Hindlimb muscle (tissue), 1 donor: ENCODE measurements at regions not wholly inside any gene's neighbourhood (a gene's known extent, or its start where the extent isn't known, plus 50 kb on each side); places are given as distances from the start of the nearest gene placed in this dataset.
"Not testable (repeated sequence)": the region's sequence is repeated elsewhere in the genome, so short reads cannot be mapped to it uniquely, and the experiment has no call there.

ENCODE experiments used
- DNase-seq: peaks from one replicate; pipeline ENCODE4 v3.0.0-alpha.2; 2013

DNA sequence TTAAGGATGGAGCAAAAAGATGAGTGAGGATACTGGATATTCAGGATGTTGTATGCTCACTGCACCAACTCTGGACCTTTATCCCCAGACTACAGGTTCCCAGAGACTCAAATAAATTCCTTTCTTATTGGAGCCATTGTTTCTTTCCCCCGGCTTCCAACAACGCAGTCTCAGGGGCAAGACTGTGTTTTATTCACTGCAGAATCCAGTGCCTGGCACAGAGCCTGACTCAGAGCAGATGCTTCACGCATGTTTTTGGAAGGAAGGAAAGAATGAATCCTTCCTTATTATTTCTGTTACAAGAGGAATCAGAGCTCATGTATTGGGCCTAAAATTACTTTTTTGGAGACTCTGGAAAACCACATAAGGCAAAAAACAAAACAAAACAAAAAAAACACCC lies 96.0 kb upstream of the VGLL4 start:
- DNase-seq, result peak; percentile 87

DNA sequence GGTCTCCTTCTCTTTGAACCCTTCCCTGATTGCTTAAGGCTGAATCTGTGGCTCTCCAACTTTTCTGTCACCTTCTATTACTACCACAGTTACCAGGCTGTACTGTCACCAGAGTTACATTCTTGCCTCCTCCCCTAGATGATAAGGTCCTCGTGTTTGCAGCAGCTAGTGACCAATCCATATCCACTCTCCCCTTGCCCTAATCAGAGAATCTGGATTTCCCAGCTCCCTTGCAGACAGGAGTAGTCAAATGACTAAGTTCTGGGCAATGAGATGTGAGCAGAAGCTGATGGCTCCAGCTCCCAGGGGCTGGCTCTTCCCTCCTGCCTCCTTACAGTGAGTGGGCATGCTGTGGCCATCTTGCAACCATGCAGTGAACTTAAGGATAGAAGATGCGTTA lies 95.4 kb upstream of the VGLL4 start:
- DNase-seq, result no peak

GRCh38 chr3:11737742-11738141 lies 94.0 kb upstream of the VGLL4 start:
- DNase-seq, result no peak

- DNase-seq, result no peak
Observed at GRCh38 chr3:11736136-11736833, 92.6 kb upstream of the VGLL4 start.

DNA sequence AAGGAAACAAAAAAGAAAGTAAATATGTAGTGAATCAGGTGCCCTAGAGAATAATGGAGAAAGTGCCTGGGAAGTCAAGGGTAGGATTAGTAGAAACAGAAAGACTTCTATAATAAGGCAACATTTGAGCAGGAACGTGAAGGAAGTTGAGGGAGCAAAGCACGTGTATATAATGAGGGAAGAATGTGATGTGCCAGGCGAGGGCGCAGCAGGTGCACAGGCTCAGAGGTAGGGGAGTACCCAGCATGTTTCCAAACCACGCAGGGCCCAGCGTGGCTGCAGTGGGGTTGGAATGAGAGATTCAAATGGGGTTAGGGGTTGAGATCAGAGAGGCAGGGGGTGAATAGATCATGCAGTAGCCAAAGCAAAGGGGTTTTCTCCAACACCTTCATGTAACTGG lies 91.9 kb upstream of the VGLL4 start:
- no peak for DNase-seq

DNA sequence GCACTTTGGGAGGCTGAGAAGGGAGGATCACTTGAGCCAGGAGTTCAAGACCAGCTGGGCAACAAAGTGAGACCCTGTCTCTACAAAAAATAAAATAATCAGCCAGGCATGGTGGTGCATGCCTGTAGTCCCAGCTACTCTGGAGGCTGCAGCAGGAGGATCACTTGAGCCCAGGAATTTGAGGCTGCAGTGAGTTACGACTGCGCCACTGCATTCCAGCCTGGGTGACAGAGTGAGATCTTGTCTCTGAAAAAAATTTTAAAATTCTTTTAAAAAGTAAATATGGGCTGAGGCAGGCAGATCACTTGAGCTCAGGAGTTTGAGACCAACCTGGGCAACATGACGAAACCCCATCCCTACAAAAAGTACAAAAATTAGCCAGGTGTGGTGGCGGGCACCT lies 91.4 kb upstream of the VGLL4 start:
- DNase-seq, result not testable (repeated sequence)

DNA sequence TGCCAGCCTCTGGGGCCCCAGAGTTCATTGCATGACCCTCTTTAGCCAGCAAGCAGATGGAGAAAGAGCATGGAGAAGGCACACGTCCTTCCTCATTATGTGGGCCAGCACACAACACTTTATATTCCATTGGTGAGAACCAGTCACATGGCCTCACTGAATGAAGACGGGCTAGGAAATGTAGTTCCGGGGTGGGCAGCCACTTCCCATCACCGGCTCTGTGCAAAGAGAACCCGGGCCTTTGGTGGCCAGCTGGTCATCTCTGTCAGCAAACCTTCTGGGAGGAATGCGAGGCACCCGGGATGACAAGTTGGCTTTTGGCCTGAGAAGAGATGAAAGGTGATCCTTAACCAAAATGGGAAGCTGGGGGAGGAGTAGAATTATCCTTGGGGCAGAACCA lies 90.2 kb upstream of the VGLL4 start:
- DNase-seq, result no peak

DNA sequence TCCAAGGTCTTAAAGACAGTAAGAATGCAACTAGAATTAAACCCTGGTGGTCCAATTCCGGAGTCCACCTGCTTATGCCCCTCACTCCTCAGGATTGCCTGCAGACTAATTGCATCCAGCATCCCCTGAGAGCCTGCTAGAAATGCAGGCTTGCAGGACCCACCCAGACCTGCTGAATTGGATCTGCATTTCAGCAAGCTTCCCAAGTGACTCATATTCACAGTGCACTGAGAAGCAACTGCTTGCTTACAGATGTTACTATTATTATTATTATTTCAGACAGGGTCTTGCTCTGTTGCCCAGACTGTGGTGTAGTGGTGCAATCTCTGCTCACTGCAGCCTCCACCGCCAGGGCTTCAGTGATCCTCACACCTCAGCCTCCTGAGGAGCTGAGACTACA lies 83.5 kb upstream of the VGLL4 start:
- no peak for DNase-seq

DNA sequence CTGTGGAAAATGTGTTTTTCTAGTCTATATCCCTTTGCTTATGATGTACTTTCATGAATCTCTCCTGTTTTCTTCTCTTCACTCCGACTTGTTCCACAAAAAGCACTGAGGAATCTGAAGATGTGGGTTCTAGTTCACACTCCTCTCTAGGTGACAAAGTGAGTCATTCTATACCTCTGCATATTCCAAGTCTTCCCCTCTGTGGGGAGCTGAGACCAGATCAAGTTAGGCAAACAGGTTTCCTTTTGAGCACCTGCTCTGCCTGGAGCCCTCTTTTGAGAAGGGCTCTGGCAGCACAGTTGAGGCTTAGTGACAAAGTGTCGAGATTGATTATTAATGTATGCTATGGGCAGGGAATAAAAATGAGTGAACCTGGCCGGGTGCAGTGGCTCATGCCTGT lies 82.4 kb upstream of the VGLL4 start:
- no peak for DNase-seq

GRCh38 chr3:11725340-11725641 lies 81.6 kb upstream of the VGLL4 start:
- not testable (repeated sequence) for DNase-seq

- DNase-seq, result no peak
Observed at GRCh38 chr3:11724615-11725339, 81.1 kb upstream of the VGLL4 start.

DNA sequence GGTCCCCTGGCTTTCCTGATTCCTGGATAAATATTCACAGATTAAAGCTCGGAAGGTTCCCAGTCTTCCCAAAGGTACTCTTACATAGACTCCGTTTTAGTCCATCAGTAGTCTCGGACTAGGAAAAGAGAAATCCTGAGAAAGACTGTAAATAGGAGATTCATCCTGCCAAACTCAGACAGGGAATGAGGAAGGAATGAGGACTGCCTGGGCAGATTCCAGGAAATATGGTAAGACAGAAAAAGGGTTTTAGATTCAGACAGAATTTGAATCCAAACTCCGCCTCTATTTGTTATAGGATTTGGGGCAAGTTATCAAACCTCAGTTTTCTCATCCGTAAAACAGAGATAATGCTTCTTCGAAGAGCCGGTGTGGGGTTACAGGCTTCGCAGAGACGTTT lies 77.8 kb upstream of the VGLL4 start:
- no peak for DNase-seq

- no peak for DNase-seq
Observed at GRCh38 chr3:11720917-11721411, 77.2 kb upstream of the VGLL4 start.

DNA sequence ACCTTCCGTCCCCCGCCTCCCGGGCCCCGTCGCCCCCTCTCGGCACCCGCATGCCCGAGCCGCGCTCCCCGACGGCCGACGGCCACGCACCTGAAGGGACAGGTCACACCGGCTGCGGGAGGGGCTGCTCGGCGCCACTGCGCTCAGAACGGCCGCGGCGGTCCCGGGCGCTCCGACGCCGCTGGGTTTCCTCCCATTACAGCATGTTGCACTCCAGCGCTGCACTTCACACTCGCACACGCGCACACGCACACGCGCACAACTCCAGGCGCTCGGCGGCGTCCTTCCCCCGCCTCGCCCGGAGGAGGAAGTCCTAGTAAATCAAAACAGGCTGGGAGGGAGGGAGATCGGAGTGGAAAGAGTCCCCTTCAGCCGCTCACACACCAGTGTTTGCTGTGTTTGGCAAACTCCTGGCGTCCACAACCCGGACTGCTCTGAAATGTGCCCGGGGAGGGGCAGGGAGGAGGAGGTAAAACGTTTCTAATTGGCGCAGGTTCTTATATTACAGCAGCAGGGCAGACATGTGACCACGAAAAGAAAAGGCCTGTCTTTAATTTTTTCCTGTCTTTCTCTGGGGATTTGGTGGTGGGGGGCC lies 76.7 kb upstream of the VGLL4 start:
- peak; percentile 78 for DNase-seq

- DNase-seq, result peak; percentile 62
Observed at GRCh38 chr3:11719406-11720303, 75.9 kb upstream of the VGLL4 start.

GRCh38 chr3:11718637-11719405 lies 75.1 kb upstream of the VGLL4 start:
- DNase-seq, result peak; percentile 51

DNA sequence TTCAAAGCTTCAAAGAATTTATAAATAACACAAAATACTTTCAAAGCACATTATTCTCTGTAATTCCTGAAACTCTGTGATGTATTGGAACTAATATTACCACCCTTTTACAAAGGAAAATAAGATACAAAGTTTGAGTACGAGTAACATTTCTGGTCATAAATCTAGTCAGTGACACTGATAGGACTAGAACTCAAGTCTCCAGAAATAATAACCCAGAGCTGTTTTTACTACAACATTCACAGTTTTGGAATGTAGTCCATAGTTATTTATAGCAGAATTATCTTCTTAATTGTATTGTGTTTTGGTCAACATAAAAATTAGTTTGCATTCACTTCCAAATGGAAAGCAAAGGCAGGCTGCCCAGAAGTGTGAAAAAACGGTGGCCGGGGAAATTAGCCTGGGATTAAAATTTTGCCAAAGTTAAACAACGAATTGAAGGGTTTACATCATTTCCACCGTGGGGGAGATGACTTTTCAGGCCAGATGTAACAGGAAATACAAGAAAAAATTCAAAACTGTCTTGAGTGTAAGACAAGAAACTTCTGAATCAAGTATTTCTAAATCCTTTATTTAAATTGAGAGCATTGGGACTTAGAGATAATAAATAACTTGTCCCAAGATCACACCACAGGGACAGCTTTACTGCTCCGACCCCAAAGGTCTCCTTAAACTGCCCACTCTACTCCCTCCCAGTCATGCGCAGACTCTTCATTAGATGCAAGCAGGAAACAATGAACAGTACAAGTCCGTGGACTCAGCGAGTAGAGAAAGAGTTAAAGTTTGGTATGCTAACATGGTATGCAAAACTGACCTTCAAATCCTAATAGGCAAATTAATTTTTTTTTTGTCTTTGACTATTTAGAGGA lies 74.3 kb upstream of the VGLL4 start:
- DNase-seq, result peak; percentile 29

DNA sequence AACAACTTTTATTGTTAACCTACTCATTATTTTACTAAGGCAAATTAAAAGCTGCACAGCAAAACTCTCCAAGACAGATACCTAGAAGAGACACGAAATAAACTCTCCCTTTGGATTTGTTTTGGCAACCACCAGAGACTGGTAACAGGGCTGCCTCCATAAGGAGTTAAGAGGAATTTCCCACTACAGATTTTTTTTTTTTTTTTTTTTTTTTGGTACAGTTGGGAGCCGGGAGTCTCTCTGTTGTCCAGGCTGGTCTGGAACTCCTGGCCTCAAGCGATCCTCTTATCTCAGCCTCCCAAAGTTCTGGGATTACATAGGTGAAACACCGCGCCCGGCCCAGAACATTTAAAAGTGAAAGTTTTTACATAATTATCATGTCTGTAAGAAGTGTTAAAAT lies 73.6 kb upstream of the VGLL4 start:
- no peak for DNase-seq

DNA sequence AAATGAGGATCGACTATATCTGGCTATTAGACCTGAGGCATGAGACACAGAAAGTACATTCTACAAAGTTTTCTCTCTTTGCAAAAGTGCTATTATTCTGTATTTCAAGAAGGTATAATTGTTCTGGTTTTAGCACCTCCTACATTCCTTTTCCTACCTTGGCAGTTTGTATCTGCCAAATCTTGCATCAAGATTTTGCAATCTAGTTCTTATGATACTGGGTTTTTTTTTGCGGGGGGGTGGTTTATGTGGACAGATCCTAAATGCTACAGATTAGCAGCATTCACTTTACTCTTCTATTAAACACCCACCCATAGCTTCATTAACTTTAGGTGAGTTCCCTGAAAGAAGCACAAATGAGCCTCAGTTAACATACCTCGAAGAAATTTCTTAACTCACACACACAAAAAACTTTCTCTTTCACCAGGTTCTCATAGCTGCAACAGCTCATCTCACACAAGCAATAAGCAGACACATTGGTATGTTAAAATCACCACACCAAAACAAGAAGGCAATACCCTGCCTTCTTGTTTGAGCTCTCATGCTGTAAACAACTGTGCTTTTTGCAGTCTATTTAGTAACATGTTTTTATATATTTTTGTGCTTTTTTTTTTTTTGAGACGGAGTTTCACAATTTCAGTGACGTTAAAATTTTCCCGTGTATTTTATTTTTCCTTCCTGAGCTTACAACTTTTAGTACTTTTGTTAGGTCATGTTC lies 73.0 kb upstream of the VGLL4 start:
- no peak for DNase-seq

DNA sequence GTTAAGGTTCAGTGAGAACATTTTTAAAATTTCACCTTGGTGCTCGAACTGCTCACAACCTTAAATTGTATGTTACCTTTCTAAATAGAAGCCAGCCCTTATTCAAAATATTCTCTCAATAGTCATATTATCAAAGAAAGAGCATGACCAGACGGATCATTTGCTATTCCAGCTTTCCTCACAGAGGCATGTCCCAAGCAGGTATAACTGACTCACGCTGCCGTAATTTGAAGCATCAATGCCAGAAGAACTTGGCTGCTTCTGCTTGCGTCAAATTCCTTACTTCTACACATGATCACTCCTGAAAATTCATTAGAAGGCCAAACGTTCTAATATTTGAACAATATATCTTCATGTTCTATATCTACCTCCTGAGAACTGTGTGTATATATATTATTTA lies 69.5 kb upstream of the VGLL4 start:
- no peak for DNase-seq
